Upper lobe of left lung (tissue), 6 donors: ENCODE measurements at regions not wholly inside any gene's neighbourhood (a gene's known extent, or its start where the extent isn't known, plus 50 kb on each side); places are given as distances from the start of the nearest gene placed in this dataset.

Source experiments
- ATAC-seq, 2 donors: fragments of 200-7000 bp; cut with Tn5 transposase; one replicate each; pipeline ENCODE4 v1.9.1; 2022; ENCODE audit warnings: mild to moderate bottlenecking in 2 of 2, moderate library complexity in 2 of 2; ENCODE audit not compliant: low FRiP score in 2 of 2
- DNase-seq, 2 donors: peaks; one replicate each; pipeline ENCODE4 v3.0.0-alpha.2; 2019 to 2020
- H3K27ac ChIP-seq, 4 donors: fragments of 200-600 bp; sonication (generic); one replicate each; pipeline ENCODE4 v1.5.1; 2016 to 2019
- H3K27me3 ChIP-seq, 4 donors: fragments of 200-600 bp; sonication (generic); one replicate each; pipeline ENCODE4 v1.5.1; 2017 to 2019
- H3K36me3 ChIP-seq, 4 donors: fragments of 200-600 bp; sonication (generic); one replicate each; pipeline ENCODE4 v1.5.1; 2016 to 2019
- H3K4me1 ChIP-seq, 4 donors: fragments of 200-600 bp; sonication (generic); one replicate each; pipeline ENCODE4 v1.5.1; 2018 to 2019
- H3K4me3 ChIP-seq, 4 donors: fragments of 200-600 bp; sonication (generic); one replicate each; pipeline ENCODE4 v1.5.1; 2017 to 2019; ENCODE audit warnings: mild to moderate bottlenecking in 2 of 4, moderate library complexity in 1 of 4
- H3K9me3 ChIP-seq, 4 donors: fragments of 200-600 bp; sonication (generic); one replicate each; pipeline ENCODE4 v1.5.1; 2018 to 2019
- CTCF ChIP-seq, 6 experiments: fragments of 450-650 bp in 4 of 6; fragments of 200-600 bp in 2 of 6; sonication (generic) in 2 of 6; IDR thresholded peaks; one replicate each; pipeline ENCODE4 v1.5.1; 2016 to 2019; ENCODE audit warnings: antibody characterized with exemption in 6 of 6
- EP300 ChIP-seq, 4 donors: sonication (generic); formaldehyde crosslinking; IDR thresholded peaks; one replicate each; pipeline ENCODE4 v1.5.1; 2017; ENCODE audit warnings: antibody characterized with exemption in 4 of 4, control low read depth in 2 of 4
- POLR2A ChIP-seq, 4 donors: fragments of 450-650 bp; IDR thresholded peaks; one replicate each; pipeline ENCODE4 v1.5.1; 2016 to 2017; ENCODE audit warnings: antibody characterized with exemption in 4 of 4, mild to moderate bottlenecking in 2 of 4
- POLR2AphosphoS5 ChIP-seq, 2 donors: sonication (generic); formaldehyde crosslinking; IDR thresholded peaks; one replicate each; pipeline ENCODE4 v1.5.1; 2017; ENCODE audit warnings: antibody characterized with exemption in 2 of 2
- WGBS, 2 donors: methylation state at CpG; one replicate each; pipeline ENCODE4 v1.1.5; 2017 to 2018; 5-methylcytosine and 5-hydroxymethylcytosine counted together
- donor health status: DM: no; HTN: no; CAD: no; lungs with moderate emphysema.
- donor health status: DM: no; HTN: yes; CAD: no; lungs with severe emphysema.

GRCh38 chr2:226223704-226224103, 575.9 kb downstream of the IRS1 start:
- ATAC-seq (no peak), DNase-seq (no peak)
- WGBS, 2 donors, result 92 to 93% methylated on average over 2 of the region's 2 CpGs
- H3K4me3 ChIP-seq, result no peak overlapping the region
- no peaks in the 10 kb centered on the region for H3K4me1 ChIP-seq
- H3K27ac ChIP-seq, result no peak overlapping the region
- H3K27me3 ChIP-seq, result no peaks in the 10 kb centered on the region
- H3K36me3 ChIP-seq, result no peaks in the 10 kb centered on the region
- H3K9me3 ChIP-seq, result no peaks in the 10 kb centered on the region
- TF ChIP-seq CTCF (IDR thresholded peaks at IDR 0.05), result no peak
- no peak for TF ChIP-seq POLR2A (IDR thresholded peaks at IDR 0.05)
- no peak for TF ChIP-seq EP300 (IDR thresholded peaks at IDR 0.05)

DNA sequence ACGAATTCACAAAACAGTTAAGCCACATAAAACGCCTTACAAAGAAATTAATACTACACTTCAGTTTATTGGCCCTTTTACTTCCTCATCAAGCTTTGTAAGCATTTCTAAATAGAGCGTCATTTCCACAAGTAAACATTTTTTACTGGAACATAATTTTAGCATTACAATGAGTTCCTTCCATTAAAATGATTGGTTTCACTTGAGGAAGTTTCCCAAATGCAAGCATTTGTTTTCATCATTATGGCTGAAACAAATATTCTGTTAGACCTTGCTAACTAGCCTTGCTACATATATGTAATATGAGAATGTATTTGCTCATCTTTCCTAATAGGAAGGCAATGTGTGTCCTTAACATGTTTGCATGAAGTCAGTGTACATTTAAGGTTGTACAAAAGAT, 579.1 kb downstream of the IRS1 start:
- no peaks in the 10 kb centered on the region for H3K4me1 ChIP-seq
- H3K9me3 ChIP-seq, result no peaks in the 10 kb centered on the region
- WGBS, 2 donors, result 72 to 77% methylated on average over 3 of the region's 3 CpGs
- TF ChIP-seq POLR2AphosphoS5 (IDR thresholded peaks at IDR 0.05), result no peak
- no peak for TF ChIP-seq POLR2A (IDR thresholded peaks at IDR 0.05)
- no peak for TF ChIP-seq CTCF (IDR thresholded peaks at IDR 0.05)
- no peak for TF ChIP-seq EP300 (IDR thresholded peaks at IDR 0.05)
- H3K36me3 ChIP-seq, result no peaks in the 10 kb centered on the region
- DNase-seq (no peak), ATAC-seq (no peak)
- no peak overlapping the region for H3K4me3 ChIP-seq
- H3K27ac ChIP-seq, result no peak overlapping the region
- H3K27me3 ChIP-seq, result no peaks in the 10 kb centered on the region

DNA sequence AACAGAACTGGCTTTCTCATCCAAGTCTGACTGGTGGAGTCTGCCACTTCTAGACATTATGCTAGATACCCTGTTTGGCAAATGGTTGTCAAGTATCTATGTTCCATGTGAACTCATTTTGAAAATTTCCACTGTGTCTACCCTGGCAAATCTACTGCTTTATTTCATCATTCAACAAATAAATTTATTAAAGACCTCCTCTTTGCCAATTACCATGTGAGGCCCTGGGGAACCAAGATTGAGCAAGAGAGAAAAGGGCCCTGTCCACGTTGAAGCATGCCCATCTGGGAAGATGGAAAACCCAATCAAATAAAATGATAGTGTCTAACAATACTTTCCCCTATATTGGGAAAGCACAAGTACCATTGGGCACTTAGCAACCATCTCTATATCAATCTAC, 582.4 kb downstream of the IRS1 start:
- ATAC-seq, result no peak
- no peaks in the 10 kb centered on the region for H3K36me3 ChIP-seq
- no peak for TF ChIP-seq EP300 (IDR thresholded peaks at IDR 0.05)
- TF ChIP-seq POLR2AphosphoS5 (IDR thresholded peaks at IDR 0.05), result no peak
- no peak for TF ChIP-seq POLR2A (IDR thresholded peaks at IDR 0.05)
- TF ChIP-seq CTCF (IDR thresholded peaks at IDR 0.05), result no peak
- no peak for DNase-seq
- H3K4me3 ChIP-seq, result no peak overlapping the region
- no peaks in the 10 kb centered on the region for H3K9me3 ChIP-seq
- H3K4me1 ChIP-seq, result no peaks in the 10 kb centered on the region
- no peak overlapping the region for H3K27ac ChIP-seq
- 59 to 72% methylated on average over 1 of the region's 1 CpG for WGBS, 2 donors
- H3K27me3 ChIP-seq, result no peaks in the 10 kb centered on the region

GRCh38 chr2:226216575-226216974, 583.0 kb downstream of the IRS1 start:
- TF ChIP-seq EP300 (IDR thresholded peaks at IDR 0.05) (no peak), CTCF (IDR thresholded peaks at IDR 0.05) (no peak), POLR2A (IDR thresholded peaks at IDR 0.05) (no peak), POLR2AphosphoS5 (IDR thresholded peaks at IDR 0.05) (no peak)
- ATAC-seq, result no peak
- no peak overlapping the region for H3K27ac ChIP-seq
- no peak overlapping the region for H3K4me3 ChIP-seq
- DNase-seq, result no peak
- H3K36me3 ChIP-seq, result no peaks in the 10 kb centered on the region
- 85 to 91% methylated on average over 4 to 6 of the region's 6 CpGs for WGBS, 2 donors
- H3K27me3 ChIP-seq, result no peaks in the 10 kb centered on the region
- no peaks in the 10 kb centered on the region for H3K9me3 ChIP-seq
- H3K4me1 ChIP-seq, result peaks cover 0 to 4% (median 0%) of the 10 kb centered on the region in 4 donors

DNA sequence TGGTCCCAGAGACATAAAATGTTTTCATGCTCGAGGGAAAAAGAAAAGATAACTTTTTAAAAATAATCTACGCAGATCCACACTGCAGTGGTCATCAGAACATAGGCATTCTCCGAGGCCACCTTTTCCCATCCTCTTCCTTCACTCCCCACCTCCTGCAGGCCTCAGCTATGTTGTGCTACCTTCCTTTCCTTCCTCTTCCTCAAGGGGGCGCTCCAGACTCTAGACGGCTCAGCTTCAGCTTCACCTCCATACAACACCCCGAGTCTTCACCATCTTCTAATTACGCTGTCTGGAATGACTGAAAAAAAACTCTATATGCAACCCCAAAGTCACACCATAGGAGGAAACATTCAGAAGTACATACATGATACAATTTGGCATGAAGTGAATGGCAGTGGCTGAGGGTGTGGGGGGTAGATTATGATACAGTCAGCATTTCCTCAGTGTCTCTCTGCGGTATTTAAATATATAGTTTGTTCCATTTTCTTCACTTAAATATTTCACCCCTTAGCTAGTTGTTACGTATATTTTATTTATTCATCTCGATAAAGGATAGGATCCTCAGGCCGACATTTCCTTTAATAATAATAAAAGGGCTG, 583.6 kb downstream of the IRS1 start:
- ATAC-seq, result peak; percentile 71 to 82
- DNase-seq, result peak in 1 of 2 donors; percentile 51
- Histone ChIP-seq H3K4me3 (no peak overlapping the region), H3K27me3 (no peaks in the 10 kb centered on the region), H3K36me3 (no peaks in the 10 kb centered on the region), H3K27ac (no peak overlapping the region), H3K4me1 (peaks cover 0 to 4% (median 0%) of the 10 kb centered on the region in 4 donors), H3K9me3 (no peaks in the 10 kb centered on the region)
- peak in 5 of 6 experiments; percentile 44 to 61 (median 50) for TF ChIP-seq CTCF (IDR thresholded peaks at IDR 0.05)
- no peak for TF ChIP-seq POLR2AphosphoS5 (IDR thresholded peaks at IDR 0.05)
- WGBS, 2 donors, result 56 to 58% methylated on average over 11 of the region's 11 CpGs
